PC-3 (cell line): ENCODE measurements at regions not wholly inside any gene's neighbourhood (a gene's known extent, or its start where the extent isn't known, plus 50 kb on each side); places are given as distances from the start of the nearest gene placed in this dataset.

ENCODE experiments used
- ATAC-seq: fragments of 200-7000 bp; cut with Tn5 transposase; 2 replicates; pipeline ENCODE4 v1.9.1; 2020; ENCODE audit warnings: mild to moderate bottlenecking, moderate library complexity
- BruUV-seq: library from RNA; stranded (reverse); fragments of 400-500 nt; replicated peaks from 2 replicates; lab custom pipeline; 2021; lab: Mats Ljungman, UMichigan
- CTCF ChIA-PET: fragments of 300-600 bp; sonication (Branson Sonifier 250); formaldehyde crosslinking; loops from one replicate; lab custom pipeline; 2022; ENCODE audit warnings: antibody characterized with exemption; lab: Charles Lee
- POLR2A ChIA-PET: fragments of 300-600 bp; sonication (Branson Sonifier 250); formaldehyde crosslinking; loops from one replicate; lab custom pipeline; 2022; ENCODE audit warnings: antibody characterized with exemption; ENCODE audit not compliant: unreplicated experiment; lab: Charles Lee
- DNase-seq: peaks from one replicate; pipeline ENCODE4 v3.0.0-alpha.2; 2015
- H2AFZ ChIP-seq: fragments of 300-600 bp; sonication (generic); 2 replicates; pipeline ENCODE4 v1.6.0; 2016; ENCODE audit warnings: antibody characterized with exemption, low read length
- H3F3A ChIP-seq: fragments of 300-600 bp; sonication (generic); one replicate; pipeline ENCODE4 v1.6.0; 2017; ENCODE audit warnings: antibody characterized with exemption, low read length, control low read depth, mild to moderate bottlenecking; ENCODE audit not compliant: unreplicated experiment
- H3K27ac ChIP-seq: fragments of 300-600 bp; sonication (generic); 2 replicates; pipeline ENCODE4 v1.5.1; 2016; ENCODE audit warnings: mild to moderate bottlenecking, low read length
- H3K27me3 ChIP-seq: fragments of 300-600 bp; sonication (generic); 2 replicates; pipeline ENCODE4 v1.6.1; 2016; ENCODE audit warnings: low read length, mixed read lengths
- H3K36me3 ChIP-seq: fragments of 300-600 bp; sonication (generic); 2 replicates; pipeline ENCODE4 v1.6.1; 2016; ENCODE audit warnings: low read depth, mixed run types, low read length, mixed read lengths
- H3K4me1 ChIP-seq: fragments of 300-600 bp; sonication (generic); 2 replicates; pipeline ENCODE4 v1.5.1; 2016; ENCODE audit warnings: low read length; ENCODE audit not compliant: insufficient read depth
- H3K4me2 ChIP-seq: fragments of 300-600 bp; sonication (generic); 2 replicates; pipeline ENCODE4 v1.6.0; 2016; ENCODE audit warnings: low read length
- H3K4me3 ChIP-seq: fragments of 300-600 bp; sonication (generic); 2 replicates; pipeline ENCODE4 v1.5.1; 2016; ENCODE audit warnings: mild to moderate bottlenecking, low read length, mixed read lengths
- H3K79me2 ChIP-seq: fragments of 300-600 bp; sonication (generic); 2 replicates; pipeline ENCODE4 v1.6.1; 2017; ENCODE audit warnings: low read length, mixed read lengths
- H3K9ac ChIP-seq: fragments of 300-600 bp; sonication (generic); 2 replicates; pipeline ENCODE4 v1.6.0; 2016; ENCODE audit warnings: mild to moderate bottlenecking, low read length
- H3K9me2 ChIP-seq: fragments of 300-600 bp; sonication (generic); replicated peaks from 2 replicates; pipeline ENCODE4 v1.6.1; 2016; ENCODE audit warnings: mixed run types, low read length, mixed read lengths
- H3K9me3 ChIP-seq: fragments of 300-600 bp; sonication (generic); 2 replicates; pipeline ENCODE4 v1.6.1; 2016; ENCODE audit warnings: low read length, mixed read lengths
- H4K20me1 ChIP-seq: fragments of 300-600 bp; sonication (generic); 2 replicates; pipeline ENCODE4 v1.6.1; 2016; ENCODE audit warnings: low read length, mixed read lengths
- CTCF ChIP-seq: fragments of 300-600 bp; sonication (generic); conservative IDR thresholded peaks from 2 replicates; pipeline ENCODE4 v1.5.1; 2017; ENCODE audit warnings: antibody characterized with exemption, low read depth, mild to moderate bottlenecking, low read length
- EZH2 ChIP-seq: fragments of 300-600 bp; sonication (generic); IDR thresholded peaks from one replicate; pipeline ENCODE4 v1.6.1; 2017; ENCODE audit warnings: antibody characterized with exemption, mild to moderate bottlenecking, low read length; ENCODE audit not compliant: unreplicated experiment
- EZH2phosphoT487 ChIP-seq: fragments of 300-600 bp; sonication (generic); IDR thresholded peaks from 2 replicates; pipeline ENCODE4 v1.6.1; 2018; ENCODE audit warnings: mild to moderate bottlenecking, antibody characterized with exemption, low read length, borderline replicate concordance
- intact Hi-C: fragments of 100-400 bp; cut with micrococcal nuclease; formaldehyde crosslinking; loops from 2 replicates; pipeline ENCODE4 v1.9.0; 2023

DNA sequence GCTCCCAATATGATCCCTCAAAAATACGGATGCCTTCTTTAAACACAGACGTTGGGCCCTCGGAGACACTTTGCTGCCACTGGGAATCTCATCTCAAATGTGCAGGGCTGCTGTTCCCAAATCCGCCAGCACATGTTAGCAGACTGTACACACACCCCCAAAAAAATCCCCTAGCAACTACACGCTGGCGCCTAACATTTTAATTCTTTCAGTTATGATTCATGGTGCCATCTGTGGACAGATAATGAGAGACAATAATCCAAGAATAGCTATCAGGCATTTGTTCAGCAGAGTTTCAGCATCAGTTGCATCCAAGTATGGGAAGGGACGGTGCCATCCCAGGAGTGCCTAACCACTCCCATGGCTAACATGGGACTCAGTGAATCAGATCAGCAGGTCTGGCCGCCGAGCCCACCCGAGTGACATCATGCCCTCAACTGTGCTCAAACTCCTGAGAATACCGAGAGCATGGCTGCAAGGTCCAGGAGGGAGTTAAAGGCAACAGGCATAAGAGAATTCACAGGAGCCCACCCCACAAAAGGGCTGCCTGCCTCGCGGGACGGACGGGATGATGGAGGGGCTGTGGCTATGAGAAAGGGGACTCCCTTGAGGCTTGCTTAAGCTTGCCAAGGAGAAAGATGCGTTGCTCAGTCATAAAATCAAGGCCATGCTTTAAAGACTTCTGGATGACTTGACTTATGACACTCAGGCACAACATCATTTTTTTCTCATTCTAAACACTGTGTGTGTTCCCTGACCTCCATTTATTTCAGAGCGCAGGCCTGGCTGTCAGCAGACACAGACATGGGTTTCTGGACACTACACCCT, 337.0 kb downstream of the SHANK2 start:
- H3K4me1 ChIP-seq = no peaks in the 10 kb centered on the region
- BruUV-seq = no TSS peak
- TF ChIP-seq EZH2phosphoT487 = no peak
- no peak for TF ChIP-seq CTCF
- TF ChIP-seq EZH2 = no peak
- no peaks in the 10 kb centered on the region for H3K36me3 ChIP-seq
- H2AFZ ChIP-seq = no peak overlapping the region
- no peaks in the 10 kb centered on the region for H3K9me2 ChIP-seq
- H3K9me3 ChIP-seq = no peaks in the 10 kb centered on the region
- no peak overlapping the region for H3K4me2 ChIP-seq
- intact Hi-C loops = no loop called here
- no peak overlapping the region for H3K27ac ChIP-seq
- ChIA-PET POLR2A (no interaction called here), CTCF (no interaction called here)
- no peaks in the 10 kb centered on the region for H3F3A ChIP-seq
- no peaks in the 10 kb centered on the region for H3K79me2 ChIP-seq
- DNase-seq (no peak), ATAC-seq (no peak)
- H3K4me3 ChIP-seq = no peak overlapping the region
- H4K20me1 ChIP-seq = no peaks in the 10 kb centered on the region
- H3K9ac ChIP-seq = no peak overlapping the region
- H3K27me3 ChIP-seq = no peaks in the 10 kb centered on the region

- intact Hi-C loops = no loop called here
- H3F3A ChIP-seq = no peaks in the 10 kb centered on the region
- H3K27me3 ChIP-seq = no peaks in the 10 kb centered on the region
- ChIA-PET CTCF (no interaction called here), POLR2A (no interaction called here)
- H3K9me3 ChIP-seq = no peaks in the 10 kb centered on the region
- ATAC-seq = no peak
- no TSS peak for BruUV-seq
- no peak for DNase-seq
- H3K9me2 ChIP-seq = no peaks in the 10 kb centered on the region
- no peak overlapping the region for H3K4me2 ChIP-seq
- H2AFZ ChIP-seq = no peak overlapping the region
- H3K27ac ChIP-seq = no peak overlapping the region
- H4K20me1 ChIP-seq = no peaks in the 10 kb centered on the region
- H3K4me3 ChIP-seq = no peak overlapping the region
- TF ChIP-seq EZH2phosphoT487 (no peak), EZH2 (no peak), CTCF (no peak)
- no peaks in the 10 kb centered on the region for H3K36me3 ChIP-seq
- H3K4me1 ChIP-seq = no peaks in the 10 kb centered on the region
- H3K79me2 ChIP-seq = no peaks in the 10 kb centered on the region
- H3K9ac ChIP-seq = no peak overlapping the region
These were observed 336.0 kb downstream of the SHANK2 start for GRCh38 chr11:70916351-70916750.

GRCh38 chr11:70918242-70918641, 334.1 kb downstream of the SHANK2 start:
- no peak for TF ChIP-seq CTCF
- no peak for TF ChIP-seq EZH2phosphoT487
- no peak for TF ChIP-seq EZH2
- ATAC-seq (no peak), DNase-seq (no peak)
- CTCF ChIA-PET = no interaction called here
- no peak overlapping the region for H2AFZ ChIP-seq
- no peaks in the 10 kb centered on the region for H3K9me2 ChIP-seq
- no TSS peak for BruUV-seq
- intact Hi-C loops = no loop called here
- no peak overlapping the region for H3K27ac ChIP-seq
- POLR2A ChIA-PET = no interaction called here
- H3F3A ChIP-seq = no peaks in the 10 kb centered on the region
- H3K4me1 ChIP-seq = no peaks in the 10 kb centered on the region
- H4K20me1 ChIP-seq = no peaks in the 10 kb centered on the region
- H3K36me3 ChIP-seq = 0 out of 2 replicates have a peak, but pooled peaks cover 7% of the 10 kb centered on the region
- peaks cover 9% of the 10 kb centered on the region for H3K9me3 ChIP-seq
- no peak overlapping the region for H3K4me2 ChIP-seq
- no peak overlapping the region for H3K4me3 ChIP-seq
- no peak overlapping the region for H3K9ac ChIP-seq
- no peaks in the 10 kb centered on the region for H3K79me2 ChIP-seq
- no peaks in the 10 kb centered on the region for H3K27me3 ChIP-seq
